ENCODE measurements at regions not wholly inside any gene's neighbourhood (a gene's known extent, or its start where the extent isn't known, plus 50 kb on each side); places are given as distances from the start of the nearest gene placed in this dataset.

DNA sequence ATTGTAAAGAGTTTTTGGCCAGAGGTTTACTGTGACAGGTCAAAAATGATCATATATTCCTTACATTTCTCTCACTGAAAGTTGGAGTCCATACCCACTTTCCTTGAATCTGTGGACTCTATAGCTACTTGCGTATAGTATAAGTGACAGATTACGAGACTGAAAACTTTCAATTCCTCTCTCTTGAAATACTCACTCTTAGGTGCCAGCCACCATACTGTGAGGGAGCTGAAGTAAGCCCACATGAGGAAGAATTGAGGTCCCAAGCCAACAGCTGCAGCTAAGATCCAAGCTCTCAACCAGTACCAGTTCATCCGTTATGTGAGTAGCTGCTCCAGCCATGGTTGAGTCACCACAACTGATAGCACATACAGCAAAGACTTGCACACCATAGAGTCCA, 128.1 kb upstream of the FAM174A start:
- no peak overlapping the region for H3K4me3 ChIP-seq (ENCODE audit: low read length)
- H3K9ac ChIP-seq (ENCODE audit: extremely low read depth, low read length, poor library complexity, severe bottlenecking), result no peak overlapping the region
- Mint-ChIP-seq H3K9me3 (no peaks in the 10 kb centered on the region), H3K27me3 (ENCODE audit: insufficient read depth) (no peaks in the 10 kb centered on the region), H3K4me1 (no peaks in the 10 kb centered on the region), H3K36me3 (ENCODE audit: low read depth) (no peaks in the 10 kb centered on the region), H3K27ac (no peak overlapping the region), H3K4me3 (no peak overlapping the region)
- no peaks in the 10 kb centered on the region for H3K36me3 ChIP-seq (ENCODE audit: control insufficient read depth, insufficient read depth, low read length)
- no peaks in the 10 kb centered on the region for H3K27me3 ChIP-seq (ENCODE audit: control insufficient read depth, insufficient read depth, low read length, poor library complexity, severe bottlenecking)
- TF ChIP-seq, protein P1, sequence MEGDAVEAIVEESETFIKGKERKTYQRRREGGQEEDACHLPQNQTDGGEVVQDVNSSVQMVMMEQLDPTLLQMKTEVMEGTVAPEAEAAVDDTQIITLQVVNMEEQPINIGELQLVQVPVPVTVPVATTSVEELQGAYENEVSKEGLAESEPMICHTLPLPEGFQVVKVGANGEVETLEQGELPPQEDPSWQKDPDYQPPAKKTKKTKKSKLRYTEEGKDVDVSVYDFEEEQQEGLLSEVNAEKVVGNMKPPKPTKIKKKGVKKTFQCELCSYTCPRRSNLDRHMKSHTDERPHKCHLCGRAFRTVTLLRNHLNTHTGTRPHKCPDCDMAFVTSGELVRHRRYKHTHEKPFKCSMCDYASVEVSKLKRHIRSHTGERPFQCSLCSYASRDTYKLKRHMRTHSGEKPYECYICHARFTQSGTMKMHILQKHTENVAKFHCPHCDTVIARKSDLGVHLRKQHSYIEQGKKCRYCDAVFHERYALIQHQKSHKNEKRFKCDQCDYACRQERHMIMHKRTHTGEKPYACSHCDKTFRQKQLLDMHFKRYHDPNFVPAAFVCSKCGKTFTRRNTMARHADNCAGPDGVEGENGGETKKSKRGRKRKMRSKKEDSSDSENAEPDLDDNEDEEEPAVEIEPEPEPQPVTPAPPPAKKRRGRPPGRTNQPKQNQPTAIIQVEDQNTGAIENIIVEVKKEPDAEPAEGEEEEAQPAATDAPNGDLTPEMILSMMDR (conservative IDR thresholded peaks at IDR 0.05), result no peak
- 90 to 100% methylated on average over 1 to 3 of the region's 3 CpGs for WGBS, 2 experiments (ENCODE audit: insufficient coverage in 1 of 2, insufficient read length in 1 of 2)
- H3K4me1 ChIP-seq (ENCODE audit: control insufficient read depth, insufficient read depth, low read length), result no peaks in the 10 kb centered on the region
- H3K27ac ChIP-seq (ENCODE audit: low read depth, low read length), result no peak overlapping the region
- no peaks in the 10 kb centered on the region for H3K9me3 ChIP-seq (ENCODE audit: control insufficient read depth, low read length)
- DNase-seq, result no peak

DNA sequence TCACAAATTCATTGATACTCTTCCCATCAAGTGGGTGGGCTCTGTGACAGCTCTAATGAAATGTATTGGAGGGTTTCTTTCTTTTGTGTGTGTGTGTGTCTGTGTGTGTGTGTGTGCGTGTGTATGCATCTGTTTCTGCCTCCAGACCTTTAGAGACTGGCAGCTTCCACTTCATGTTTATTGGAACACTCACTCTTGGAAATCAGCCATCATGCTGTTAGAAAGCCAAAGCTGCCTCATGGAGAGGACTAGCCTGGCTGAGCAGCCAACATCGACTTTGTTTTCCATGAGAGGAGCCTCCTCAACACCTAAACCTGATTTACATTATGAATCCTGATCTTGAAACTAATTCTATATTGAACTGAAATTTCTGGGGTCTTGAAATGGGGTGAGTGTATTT, 128.5 kb upstream of the FAM174A start:
- H3K4me3 Mint-ChIP-seq, result no peak overlapping the region
- 89% methylated on average over 2 of the region's 2 CpGs; no CpG with 5 or more reads in 1 of the 2 experiments for WGBS, 2 experiments (ENCODE audit: insufficient coverage in 1 of 2, insufficient read length in 1 of 2)
- H3K27ac Mint-ChIP-seq, result no peak overlapping the region
- no peaks in the 10 kb centered on the region for H3K27me3 Mint-ChIP-seq (ENCODE audit: insufficient read depth)
- no peak overlapping the region for H3K4me3 ChIP-seq (ENCODE audit: low read length)
- TF ChIP-seq, protein P1 (conservative IDR thresholded peaks at IDR 0.05), result no peak
- no peaks in the 10 kb centered on the region for H3K4me1 Mint-ChIP-seq
- H3K27ac ChIP-seq (ENCODE audit: low read depth, low read length), result no peak overlapping the region
- no peaks in the 10 kb centered on the region for H3K36me3 ChIP-seq (ENCODE audit: control insufficient read depth, insufficient read depth, low read length)
- no peaks in the 10 kb centered on the region for H3K9me3 ChIP-seq (ENCODE audit: control insufficient read depth, low read length)
- H3K36me3 Mint-ChIP-seq (ENCODE audit: low read depth), result no peaks in the 10 kb centered on the region
- no peak overlapping the region for H3K9ac ChIP-seq (ENCODE audit: extremely low read depth, low read length, poor library complexity, severe bottlenecking)
- no peaks in the 10 kb centered on the region for H3K9me3 Mint-ChIP-seq
- H3K27me3 ChIP-seq (ENCODE audit: control insufficient read depth, insufficient read depth, low read length, poor library complexity, severe bottlenecking), result no peaks in the 10 kb centered on the region
- DNase-seq, result no peak
- H3K4me1 ChIP-seq (ENCODE audit: control insufficient read depth, insufficient read depth, low read length), result no peaks in the 10 kb centered on the region

DNA sequence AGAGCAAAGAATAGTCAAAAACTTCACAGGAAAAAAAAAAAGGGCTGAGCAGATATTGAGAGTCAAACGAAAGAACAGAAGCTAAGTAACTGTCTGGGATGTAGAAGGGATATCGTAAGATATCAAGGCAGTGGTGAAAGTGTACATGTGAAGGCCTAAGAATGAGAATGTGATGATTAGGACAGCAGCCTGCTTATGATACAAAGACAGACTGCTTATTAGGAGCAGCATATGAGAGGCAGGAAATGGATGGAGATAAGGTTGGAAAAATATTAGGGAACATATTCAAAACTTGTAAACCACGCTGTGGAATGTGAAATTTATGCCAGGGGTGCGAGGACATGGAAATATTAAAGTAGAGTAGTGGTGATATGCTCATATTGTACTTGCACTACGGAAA, 133.1 kb upstream of the FAM174A start:
- Mint-ChIP-seq H3K9me3 (no peaks in the 10 kb centered on the region), H3K36me3 (ENCODE audit: low read depth) (no peaks in the 10 kb centered on the region), H3K4me3 (no peak overlapping the region), H3K4me1 (no peaks in the 10 kb centered on the region), H3K27me3 (ENCODE audit: insufficient read depth) (no peaks in the 10 kb centered on the region), H3K27ac (no peak overlapping the region)
- H3K9me3 ChIP-seq (ENCODE audit: control insufficient read depth, low read length), result no peaks in the 10 kb centered on the region
- H3K27me3 ChIP-seq (ENCODE audit: control insufficient read depth, insufficient read depth, low read length, poor library complexity, severe bottlenecking), result no peaks in the 10 kb centered on the region
- 74 to 77% methylated on average over 5 of the region's 5 CpGs for WGBS, 2 experiments (ENCODE audit: insufficient coverage in 1 of 2, insufficient read length in 1 of 2)
- H3K9ac ChIP-seq (ENCODE audit: extremely low read depth, low read length, poor library complexity, severe bottlenecking), result no peak overlapping the region
- no peak overlapping the region for H3K27ac ChIP-seq (ENCODE audit: low read depth, low read length)
- H3K4me3 ChIP-seq (ENCODE audit: low read length), result no peak overlapping the region
- no peak for DNase-seq
- no peaks in the 10 kb centered on the region for H3K36me3 ChIP-seq (ENCODE audit: control insufficient read depth, insufficient read depth, low read length)
- H3K4me1 ChIP-seq (ENCODE audit: control insufficient read depth, insufficient read depth, low read length), result no peaks in the 10 kb centered on the region
- TF ChIP-seq, protein P1 (conservative IDR thresholded peaks at IDR 0.05), result no peak

Data from endodermal cell (in vitro differentiated cells).